LNCAP (cell line): ENCODE measurements at regions not wholly inside any gene's neighbourhood (a gene's known extent, or its start where the extent isn't known, plus 50 kb on each side); places are given as distances from the start of the nearest gene placed in this dataset.

Source experiments
- CTCF ChIP-seq: fragments of 450-650 bp; IDR thresholded peaks from 2 replicates; pipeline ENCODE4 v1.5.1; 2017; ENCODE audit warnings: mild to moderate bottlenecking

GRCh38 chr12:25780771-25781170 is 177.7 kb upstream of the RASSF8 start:
- TF ChIP-seq CTCF: no peak

DNA sequence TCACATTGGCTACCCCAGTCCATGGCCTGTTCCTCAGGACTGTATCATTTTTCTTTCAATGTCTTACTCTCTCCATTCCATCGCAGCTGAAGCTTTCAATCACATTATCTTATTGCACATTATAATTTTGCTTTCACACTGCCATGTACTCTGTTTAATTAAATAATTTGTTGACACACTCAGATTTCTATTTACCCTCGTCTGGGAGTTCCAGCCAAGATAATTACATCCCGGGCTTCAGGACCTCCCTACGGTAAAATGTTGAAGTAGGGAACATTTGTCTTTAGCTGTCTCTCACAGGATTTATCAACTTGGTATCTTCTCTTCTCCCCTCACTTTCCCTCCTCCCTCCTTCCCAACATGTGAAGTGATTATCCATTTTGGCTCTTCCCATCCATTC is 177.2 kb upstream of the RASSF8 start:
- TF ChIP-seq CTCF: no peak

- no peak for TF ChIP-seq CTCF
These were observed 174.9 kb upstream of the RASSF8 start for GRCh38 chr12:25783566-25783965.

- TF ChIP-seq CTCF: no peak
These were observed 173.8 kb upstream of the RASSF8 start for GRCh38 chr12:25784669-25785068.

- TF ChIP-seq CTCF: no peak
These were observed 173.3 kb upstream of the RASSF8 start for GRCh38 chr12:25785134-25785533.

- TF ChIP-seq CTCF: no peak
These were observed 170.8 kb upstream of the RASSF8 start for GRCh38 chr12:25787701-25788100.

DNA sequence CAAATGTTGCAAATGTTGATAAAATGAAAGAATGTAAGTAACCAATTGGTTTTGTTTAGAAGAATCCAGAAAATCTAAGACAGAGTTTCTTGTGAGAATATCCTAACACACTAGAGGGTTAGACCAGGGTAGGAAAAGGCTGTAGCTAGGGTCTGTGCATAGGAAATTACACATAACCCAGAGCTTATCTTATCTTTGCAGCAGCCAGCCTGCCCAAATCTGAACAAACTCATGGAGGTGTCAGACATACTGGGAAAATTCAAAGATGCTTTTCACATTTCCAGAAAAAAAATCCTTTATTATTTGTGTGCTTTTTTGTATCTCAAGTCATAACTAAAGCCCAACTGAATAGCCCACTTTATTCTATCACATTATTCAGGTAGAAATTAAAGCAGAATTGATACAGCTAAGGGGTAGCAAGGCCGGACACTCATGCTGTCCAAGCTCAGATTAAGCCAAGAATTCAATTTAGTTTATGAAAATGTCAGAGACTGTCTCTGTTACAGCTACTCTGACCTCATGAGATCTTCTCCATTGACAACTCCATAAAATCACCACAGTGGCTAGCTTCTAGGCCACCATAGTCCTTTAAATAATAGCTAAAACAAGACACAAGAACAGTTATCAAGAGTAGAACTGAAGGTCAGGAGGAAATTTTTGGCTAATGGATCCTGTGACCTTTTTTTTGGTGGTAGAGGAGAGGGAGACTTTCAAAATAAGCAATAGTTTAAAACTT is 169.6 kb upstream of the RASSF8 start:
- no peak for TF ChIP-seq CTCF

GRCh38 chr12:25789541-25789944 is 168.9 kb upstream of the RASSF8 start:
- no peak for TF ChIP-seq CTCF
